ENCODE measurements at regions not wholly inside any gene's neighbourhood (a gene's known extent, or its start where the extent isn't known, plus 50 kb on each side); places are given as distances from the start of the nearest gene placed in this dataset.

DNA sequence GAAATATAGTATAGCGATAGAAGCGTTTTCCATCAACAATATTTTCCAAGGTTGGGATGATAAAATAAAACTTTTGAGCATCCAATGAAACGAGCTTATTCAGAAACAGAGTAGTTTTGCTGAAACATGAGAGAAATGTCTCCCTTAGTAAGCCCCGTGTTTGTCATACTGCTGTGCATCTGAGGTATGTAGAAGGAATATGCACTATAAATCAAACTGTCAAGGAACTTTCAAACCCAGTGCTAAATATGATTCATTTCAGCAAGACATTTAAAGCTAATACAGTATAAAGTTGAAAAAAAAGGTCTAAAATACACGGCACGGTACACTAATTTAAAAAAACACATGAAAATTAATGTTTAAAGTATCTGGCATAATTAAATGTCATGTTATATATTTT lies 546.2 kb downstream of the SLITRK5 start:
- no peak for TF ChIP-seq CTCF (conservative IDR thresholded peaks at IDR 0.05; ENCODE audit: low read depth, low read length)
- H3K4me3 ChIP-seq (ENCODE audit: low read depth, low read length) = no peak overlapping the region
- DNase-seq (ENCODE audit: low read depth) = no peak

DNA sequence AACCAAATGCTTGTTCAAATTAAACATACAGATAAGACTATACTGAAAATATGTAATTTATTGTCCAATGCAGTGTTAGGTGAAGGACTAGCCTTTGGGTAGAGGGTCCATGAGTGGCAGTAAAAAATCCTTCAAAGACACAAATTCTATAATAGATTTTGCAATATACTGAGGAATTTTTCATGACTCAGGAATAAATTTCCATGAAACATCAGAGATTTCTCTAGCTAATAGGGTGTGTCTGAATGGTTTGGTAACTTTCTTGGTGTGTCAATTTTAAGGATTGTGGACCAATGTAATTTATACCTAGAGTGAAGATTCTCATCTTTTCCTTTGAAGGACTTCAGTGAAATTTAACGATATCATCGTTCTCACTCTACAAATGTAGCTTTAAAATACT lies 546.7 kb downstream of the SLITRK5 start:
- no peak overlapping the region for H3K4me3 ChIP-seq (ENCODE audit: low read depth, low read length)
- no peak for TF ChIP-seq CTCF (conservative IDR thresholded peaks at IDR 0.05; ENCODE audit: low read depth, low read length)
- DNase-seq (ENCODE audit: low read depth) = no peak

- no peak for DNase-seq (ENCODE audit: low read depth)
- no peak overlapping the region for H3K4me3 ChIP-seq (ENCODE audit: low read depth, low read length)
- TF ChIP-seq CTCF (conservative IDR thresholded peaks at IDR 0.05; ENCODE audit: low read depth, low read length) = no peak
Observed at GRCh38 chr13:88223958-88224357, 552.8 kb downstream of the SLITRK5 start.

- H3K4me3 ChIP-seq (ENCODE audit: low read depth, low read length) = no peak overlapping the region
- no peak for TF ChIP-seq CTCF (conservative IDR thresholded peaks at IDR 0.05; ENCODE audit: low read depth, low read length)
- no peak for DNase-seq (ENCODE audit: low read depth)
Observed at GRCh38 chr13:88235441-88235840, 564.3 kb downstream of the SLITRK5 start.

GRCh38 chr13:88246239-88246638 lies 575.1 kb downstream of the SLITRK5 start:
- H3K4me3 ChIP-seq (ENCODE audit: low read depth, low read length) = no peak overlapping the region
- no peak for TF ChIP-seq CTCF (conservative IDR thresholded peaks at IDR 0.05; ENCODE audit: low read depth, low read length)
- DNase-seq (ENCODE audit: low read depth) = no peak

- no peak overlapping the region for H3K4me3 ChIP-seq (ENCODE audit: low read depth, low read length)
- DNase-seq (ENCODE audit: low read depth) = no peak
- TF ChIP-seq CTCF (conservative IDR thresholded peaks at IDR 0.05; ENCODE audit: low read depth, low read length) = no peak
Observed at GRCh38 chr13:88248393-88248792, 577.2 kb downstream of the SLITRK5 start.

DNA sequence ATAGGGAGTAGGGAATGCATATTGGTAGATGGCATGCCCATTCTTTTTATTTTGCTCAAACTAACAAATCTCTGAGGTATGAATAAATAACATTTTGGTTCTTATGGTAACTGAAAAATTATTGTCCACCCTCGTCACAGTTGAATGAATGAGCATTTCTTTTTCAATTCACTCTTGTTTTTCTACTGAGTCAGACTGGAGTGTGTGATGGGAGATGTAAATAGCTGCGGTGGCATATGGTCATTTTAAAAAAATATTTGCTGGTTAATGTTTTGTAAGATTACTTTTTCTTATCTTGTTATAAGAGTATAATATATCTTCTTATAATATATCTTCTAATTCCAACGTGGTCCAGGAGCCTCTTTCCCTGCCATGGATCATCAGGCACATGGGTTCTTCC lies 586.5 kb downstream of the SLITRK5 start:
- TF ChIP-seq CTCF (conservative IDR thresholded peaks at IDR 0.05; ENCODE audit: low read depth, low read length) = no peak
- H3K4me3 ChIP-seq (ENCODE audit: low read depth, low read length) = no peak overlapping the region
- DNase-seq (ENCODE audit: low read depth) = no peak

Measured in epithelial cell of proximal tubule (primary cell).